ENCODE measurements at regions not wholly inside any gene's neighbourhood (a gene's known extent, or its start where the extent isn't known, plus 50 kb on each side); places are given as distances from the start of the nearest gene placed in this dataset.

DNA sequence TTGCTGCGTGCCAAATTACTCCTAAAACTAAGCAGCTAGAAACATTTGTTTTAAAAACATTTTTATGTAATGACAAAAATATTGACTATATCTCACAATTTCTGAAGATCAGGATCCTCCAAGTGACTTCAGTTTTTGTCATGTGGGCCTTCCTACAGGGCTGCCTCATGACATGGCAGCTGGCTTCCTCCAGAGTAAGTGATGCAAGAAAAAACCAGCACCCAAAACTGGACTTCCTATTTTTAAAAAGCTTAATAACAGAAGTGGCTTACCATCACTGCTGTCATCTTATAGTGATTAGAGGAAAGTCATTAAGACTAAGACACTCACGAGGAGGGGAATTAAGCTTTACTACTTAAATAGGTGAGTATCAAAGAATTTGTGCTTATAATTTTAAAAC, 681.7 kb downstream of the PCDH17 start:
- TF ChIP-seq, protein P1, sequence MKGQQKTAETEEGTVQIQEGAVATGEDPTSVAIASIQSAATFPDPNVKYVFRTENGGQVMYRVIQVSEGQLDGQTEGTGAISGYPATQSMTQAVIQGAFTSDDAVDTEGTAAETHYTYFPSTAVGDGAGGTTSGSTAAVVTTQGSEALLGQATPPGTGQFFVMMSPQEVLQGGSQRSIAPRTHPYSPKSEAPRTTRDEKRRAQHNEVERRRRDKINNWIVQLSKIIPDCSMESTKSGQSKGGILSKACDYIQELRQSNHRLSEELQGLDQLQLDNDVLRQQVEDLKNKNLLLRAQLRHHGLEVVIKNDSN (CRISPR knock-in tag; IDR thresholded peaks at IDR 0.05): no peak
- no peak for TF ChIP-seq TP53 (CRISPR knock-in tag; IDR thresholded peaks at IDR 0.05)
- TF ChIP-seq, protein P2, sequence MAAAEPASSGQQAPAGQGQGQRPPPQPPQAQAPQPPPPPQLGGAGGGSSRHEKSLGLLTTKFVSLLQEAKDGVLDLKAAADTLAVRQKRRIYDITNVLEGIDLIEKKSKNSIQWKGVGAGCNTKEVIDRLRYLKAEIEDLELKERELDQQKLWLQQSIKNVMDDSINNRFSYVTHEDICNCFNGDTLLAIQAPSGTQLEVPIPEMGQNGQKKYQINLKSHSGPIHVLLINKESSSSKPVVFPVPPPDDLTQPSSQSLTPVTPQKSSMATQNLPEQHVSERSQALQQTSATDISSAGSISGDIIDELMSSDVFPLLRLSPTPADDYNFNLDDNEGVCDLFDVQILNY (CRISPR knock-in tag; IDR thresholded peaks at IDR 0.05): no peak
- TF ChIP-seq, protein P3, sequence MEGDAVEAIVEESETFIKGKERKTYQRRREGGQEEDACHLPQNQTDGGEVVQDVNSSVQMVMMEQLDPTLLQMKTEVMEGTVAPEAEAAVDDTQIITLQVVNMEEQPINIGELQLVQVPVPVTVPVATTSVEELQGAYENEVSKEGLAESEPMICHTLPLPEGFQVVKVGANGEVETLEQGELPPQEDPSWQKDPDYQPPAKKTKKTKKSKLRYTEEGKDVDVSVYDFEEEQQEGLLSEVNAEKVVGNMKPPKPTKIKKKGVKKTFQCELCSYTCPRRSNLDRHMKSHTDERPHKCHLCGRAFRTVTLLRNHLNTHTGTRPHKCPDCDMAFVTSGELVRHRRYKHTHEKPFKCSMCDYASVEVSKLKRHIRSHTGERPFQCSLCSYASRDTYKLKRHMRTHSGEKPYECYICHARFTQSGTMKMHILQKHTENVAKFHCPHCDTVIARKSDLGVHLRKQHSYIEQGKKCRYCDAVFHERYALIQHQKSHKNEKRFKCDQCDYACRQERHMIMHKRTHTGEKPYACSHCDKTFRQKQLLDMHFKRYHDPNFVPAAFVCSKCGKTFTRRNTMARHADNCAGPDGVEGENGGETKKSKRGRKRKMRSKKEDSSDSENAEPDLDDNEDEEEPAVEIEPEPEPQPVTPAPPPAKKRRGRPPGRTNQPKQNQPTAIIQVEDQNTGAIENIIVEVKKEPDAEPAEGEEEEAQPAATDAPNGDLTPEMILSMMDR (IDR thresholded peaks at IDR 0.05): no peak
- no peak for TF ChIP-seq CREB1 (CRISPR knock-in tag; IDR thresholded peaks at IDR 0.05)

Measured in WTC11 (cell line).